ENCODE measurements at regions not wholly inside any gene's neighbourhood (a gene's known extent, or its start where the extent isn't known, plus 50 kb on each side); places are given as distances from the start of the nearest gene placed in this dataset.

DNA sequence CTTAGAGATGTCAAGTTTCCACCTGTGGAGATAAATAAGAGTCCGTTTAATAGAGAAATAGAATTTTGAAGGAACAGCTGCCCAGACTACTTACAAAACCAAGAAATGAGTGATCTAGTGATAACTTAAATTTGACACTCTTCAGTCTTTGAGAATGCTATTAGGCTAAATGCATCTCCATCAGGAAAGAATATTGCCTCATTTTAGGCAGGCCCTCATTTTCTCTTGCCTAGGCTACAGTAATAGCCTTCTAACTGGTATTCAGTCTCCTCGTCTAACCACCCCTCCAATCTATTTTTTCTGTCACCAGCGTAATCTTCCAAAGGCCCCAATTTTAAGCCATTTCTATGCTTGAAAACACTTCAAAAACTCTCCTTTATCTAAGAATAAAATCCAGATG is 537.8 kb upstream of the CA10 start:
- DNase-seq: peak; percentile 19

DNA sequence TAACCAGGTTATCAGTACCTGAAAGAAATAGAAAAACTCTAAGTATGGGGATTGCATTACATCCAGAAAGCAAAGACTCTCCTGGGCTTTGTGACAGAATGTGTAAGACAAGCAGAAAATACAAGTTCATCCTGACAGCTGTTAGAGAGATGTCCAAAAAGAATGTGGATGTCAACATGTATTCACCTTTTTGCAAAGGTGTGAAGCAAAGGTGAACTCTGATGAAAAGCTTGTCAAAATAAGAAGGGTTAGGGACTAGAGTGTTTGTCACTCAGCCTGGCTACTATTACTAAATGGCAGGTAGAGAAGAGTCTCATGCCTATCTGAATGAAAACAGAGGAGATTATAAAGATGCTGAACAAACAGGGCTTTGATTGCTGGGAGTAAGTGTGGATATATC is 527.6 kb upstream of the CA10 start:
- no peak for DNase-seq

DNA sequence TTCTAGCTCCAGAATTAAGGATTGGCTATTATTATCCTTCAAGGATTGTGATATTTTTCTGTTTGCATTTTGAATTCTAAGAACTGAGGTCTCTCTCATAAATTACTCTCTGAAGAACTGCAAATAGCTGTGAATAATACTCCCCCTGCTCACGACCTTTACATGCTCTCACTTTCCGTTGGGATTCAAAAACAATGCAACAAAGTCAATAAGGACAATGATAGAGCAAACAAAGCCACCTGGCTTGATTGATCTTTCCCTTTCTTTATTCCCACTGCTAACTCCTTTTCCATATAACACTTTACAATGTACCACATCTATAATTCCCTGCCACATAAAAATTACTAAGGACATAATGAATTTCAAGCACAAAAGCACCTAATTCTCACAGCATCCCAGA is 523.0 kb upstream of the CA10 start:
- DNase-seq: peak; percentile 90

DNA sequence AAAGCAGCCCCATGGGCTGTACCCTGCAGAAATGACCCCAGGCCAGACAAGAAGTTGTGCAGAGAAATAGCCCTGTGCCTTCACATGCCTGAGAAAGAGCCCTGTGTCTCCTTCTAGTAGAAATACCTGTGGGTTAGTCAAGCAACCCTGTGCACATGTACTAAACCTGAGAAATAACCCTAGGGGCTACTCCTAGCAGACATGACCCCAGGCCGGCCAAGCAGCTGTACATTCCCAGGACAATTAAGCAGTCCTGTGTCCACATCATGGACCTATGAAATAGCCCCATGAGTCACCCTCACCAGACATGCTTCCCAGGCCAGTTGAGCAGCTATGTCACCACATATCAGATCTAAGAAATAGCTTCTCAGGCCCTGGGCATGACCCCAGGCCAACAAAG is 519.7 kb upstream of the CA10 start:
- DNase-seq: no peak

DNA sequence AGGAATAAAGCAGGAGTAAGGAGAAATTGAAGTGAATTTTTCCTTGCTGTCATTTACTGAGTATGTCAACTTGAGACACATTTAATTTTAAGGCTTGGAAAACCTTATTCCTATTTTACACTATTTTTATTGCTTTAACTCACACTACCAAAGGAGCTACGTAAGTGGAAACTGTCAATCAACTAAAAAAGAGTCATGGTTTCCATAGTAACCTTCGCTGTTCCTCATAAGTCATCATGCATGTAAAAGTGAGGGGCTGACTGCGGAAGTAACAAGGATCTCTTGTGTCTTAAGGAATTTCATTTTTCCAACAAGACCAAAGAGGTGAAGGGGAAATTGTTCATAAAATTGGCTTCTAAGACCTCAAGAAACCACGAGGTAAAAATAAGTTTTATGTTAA is 516.2 kb upstream of the CA10 start:
- DNase-seq: no peak

DNA sequence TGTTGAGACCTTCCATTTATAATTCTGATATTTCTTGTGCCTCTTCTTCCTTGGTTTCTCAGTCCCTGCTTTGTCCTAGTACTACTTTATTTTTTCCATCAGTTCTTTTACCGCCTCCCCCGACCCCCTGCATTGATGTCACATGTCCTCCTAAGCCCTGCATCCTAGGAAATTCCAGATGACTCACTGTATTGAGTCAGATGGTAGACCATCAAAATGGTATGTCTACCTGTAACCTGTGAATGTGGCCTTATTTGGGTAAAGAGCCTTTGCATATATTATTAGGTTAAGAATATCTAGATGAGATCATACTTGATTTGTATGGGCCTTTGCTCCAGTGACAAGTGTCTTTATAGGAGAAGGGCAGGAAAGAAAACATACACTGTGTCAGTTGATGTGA is 515.3 kb upstream of the CA10 start:
- no peak for DNase-seq

DNA sequence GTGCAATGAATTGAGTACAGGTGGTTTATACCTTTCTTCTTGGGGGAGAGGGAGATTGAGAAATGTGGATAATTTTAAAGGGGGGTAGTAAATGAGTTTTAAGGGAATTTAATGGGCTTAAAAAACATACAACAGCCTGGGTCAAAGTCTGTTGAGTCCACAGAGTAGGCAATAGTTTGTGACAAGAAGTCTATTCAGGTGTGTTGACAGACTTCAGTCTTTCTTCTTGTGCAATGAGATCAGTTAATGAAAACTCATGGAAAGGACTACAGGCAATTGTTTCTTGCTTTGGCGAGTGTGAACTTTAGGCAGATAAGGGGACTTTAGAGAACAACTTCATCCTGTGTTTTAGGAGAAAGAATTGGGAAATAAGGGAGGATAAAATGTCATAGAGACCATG is 507.8 kb upstream of the CA10 start:
- DNase-seq: no peak

DNA sequence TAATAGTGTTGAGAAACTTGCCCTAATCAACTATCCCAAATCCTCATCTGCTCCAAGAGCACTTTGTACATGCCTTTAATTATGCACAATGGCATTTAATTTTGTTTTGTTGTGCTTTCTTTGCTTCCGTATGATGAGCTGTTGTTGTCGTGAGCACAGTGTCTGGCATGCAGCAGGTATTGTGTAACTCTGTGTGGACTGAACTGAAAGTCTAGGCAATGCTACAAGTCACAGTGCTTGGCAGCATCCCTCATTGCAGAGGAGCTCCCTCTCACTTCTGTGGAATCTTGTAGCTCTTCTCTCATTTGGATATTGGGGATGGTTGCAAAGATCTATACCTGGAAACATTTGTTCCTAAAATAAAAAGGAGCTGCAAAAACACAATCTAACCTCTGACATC is 502.2 kb upstream of the CA10 start:
- no peak for DNase-seq

DNA sequence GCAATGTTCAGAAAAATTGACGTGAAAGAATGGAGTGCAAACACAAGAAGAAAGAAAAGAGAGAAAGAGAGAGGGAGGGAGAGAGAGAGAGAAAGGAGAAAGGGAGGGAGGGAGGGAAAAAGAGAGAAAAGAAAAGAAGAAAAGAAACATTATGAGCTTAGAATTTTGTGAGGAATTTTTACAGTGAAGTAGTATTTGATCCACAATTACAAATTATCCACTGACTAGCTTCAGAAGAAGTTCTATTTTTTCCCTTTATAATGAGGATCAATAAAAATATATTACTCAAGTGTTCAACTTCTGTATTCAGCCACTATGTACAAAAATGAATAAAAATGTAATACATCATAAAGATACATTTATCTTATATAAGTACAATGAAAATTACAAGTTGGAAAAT is 494.5 kb upstream of the CA10 start:
- no peak for DNase-seq

DNA sequence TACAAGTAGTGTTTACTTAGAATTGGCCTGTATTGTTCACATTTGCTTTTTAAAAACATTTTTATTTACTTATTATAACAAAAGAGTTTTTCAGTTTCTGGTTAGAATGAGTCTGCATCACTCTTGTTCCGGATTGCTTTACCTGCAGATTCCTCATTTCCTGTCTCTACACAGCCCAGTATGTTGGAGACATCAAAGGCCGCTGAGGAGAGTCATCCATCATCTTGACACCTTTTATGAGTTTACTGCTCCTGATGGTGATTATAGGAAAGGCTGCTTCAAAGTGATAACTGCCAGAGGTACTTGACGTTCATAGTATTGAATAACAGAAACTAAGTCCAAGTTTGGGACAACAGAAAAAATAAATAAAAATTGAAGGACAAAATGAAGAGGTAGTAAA is 490.5 kb upstream of the CA10 start:
- DNase-seq: peak; percentile 95

DNA sequence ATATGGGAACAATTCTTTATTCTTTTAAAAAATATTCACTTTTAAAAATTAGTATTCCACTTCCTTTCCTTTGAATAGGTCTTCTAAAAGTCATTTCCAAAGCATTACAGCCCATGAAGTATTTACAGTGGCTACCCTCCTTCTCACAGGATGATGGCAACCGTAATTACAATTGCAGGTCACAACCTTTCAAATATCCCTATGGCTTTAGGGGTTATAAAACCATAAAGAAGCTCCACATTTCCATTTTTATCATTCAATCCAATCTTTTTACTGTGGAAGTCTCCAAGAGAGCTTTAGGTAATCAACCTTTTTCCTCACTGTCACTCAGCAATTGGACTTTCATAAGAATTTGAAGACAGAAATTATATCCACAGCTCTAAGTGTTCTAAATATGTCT is 488.9 kb upstream of the CA10 start:
- no peak for DNase-seq

DNA sequence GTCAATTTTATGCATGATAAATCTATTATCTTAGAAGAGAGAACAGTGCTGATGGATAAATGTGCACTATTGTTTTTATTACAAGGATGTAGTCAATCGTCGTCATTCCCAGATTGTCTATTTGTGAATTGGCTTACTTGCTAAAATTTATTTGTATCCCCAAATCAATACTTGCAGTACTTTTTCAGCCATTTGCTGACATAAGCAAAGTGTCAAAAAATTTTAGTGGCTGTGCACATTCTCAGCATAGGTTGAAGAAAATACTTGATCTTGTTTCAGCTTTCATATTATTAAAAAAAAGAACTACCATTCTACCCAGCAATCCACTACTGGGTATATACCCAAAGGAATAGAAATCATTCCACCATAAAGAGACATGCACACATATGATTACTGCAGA is 477.9 kb upstream of the CA10 start:
- DNase-seq: no peak

DNA sequence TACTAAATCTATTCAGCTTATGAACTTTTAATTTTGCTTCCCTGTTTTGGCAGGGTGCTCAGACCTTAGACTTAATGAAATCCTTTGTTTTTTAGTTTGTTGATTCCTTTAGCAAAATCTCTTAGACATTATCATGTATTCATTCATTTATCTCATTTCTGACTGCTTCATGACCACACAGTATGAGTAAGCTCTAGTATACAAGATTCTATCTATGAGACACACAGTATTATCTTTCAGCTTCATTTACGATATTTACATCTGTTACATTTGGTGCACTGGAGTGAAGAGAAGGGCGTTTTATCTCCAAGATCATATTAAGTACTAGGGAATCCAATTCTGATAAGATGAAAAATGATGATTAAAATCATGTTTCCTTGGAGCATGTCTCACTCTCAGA is 448.1 kb upstream of the CA10 start:
- no peak for DNase-seq

DNA sequence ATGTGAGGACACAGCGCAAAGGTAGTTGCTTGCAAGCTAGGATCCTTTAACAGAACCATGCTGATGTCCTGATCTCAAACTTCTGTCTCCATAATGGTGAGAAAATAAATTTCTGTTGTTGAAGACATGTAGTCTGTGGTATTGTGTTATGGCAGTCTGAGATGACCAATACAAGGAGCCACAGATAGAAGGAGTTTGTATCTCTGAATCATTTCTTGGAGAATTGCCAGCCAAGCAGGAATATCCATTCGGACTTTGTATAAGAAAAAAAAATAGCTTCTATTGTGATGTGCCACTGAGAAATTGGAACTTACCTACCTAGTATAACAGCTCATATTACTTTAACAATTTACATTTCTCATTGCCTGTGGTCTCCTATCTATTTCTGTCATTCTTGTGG is 447.6 kb upstream of the CA10 start:
- no peak for DNase-seq

DNA sequence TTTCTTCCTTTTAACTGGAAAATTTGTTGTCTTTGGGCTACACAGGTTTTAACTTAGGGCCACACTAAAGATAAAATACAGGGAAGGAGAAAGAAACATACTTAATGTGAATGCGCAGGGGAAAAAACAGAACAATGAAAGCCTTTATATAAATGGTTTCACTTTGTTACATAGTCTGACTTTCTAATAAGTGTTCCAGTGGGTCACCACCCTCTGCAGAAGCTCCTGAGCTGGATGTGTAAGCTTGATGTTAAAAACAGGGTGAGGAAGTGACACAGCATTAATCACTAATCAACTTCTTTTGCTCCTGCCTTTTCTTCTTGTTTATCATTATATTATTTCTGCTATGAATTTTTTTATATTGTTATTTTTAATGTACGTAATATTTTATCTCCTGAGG is 445.6 kb upstream of the CA10 start:
- DNase-seq: no peak

DNA sequence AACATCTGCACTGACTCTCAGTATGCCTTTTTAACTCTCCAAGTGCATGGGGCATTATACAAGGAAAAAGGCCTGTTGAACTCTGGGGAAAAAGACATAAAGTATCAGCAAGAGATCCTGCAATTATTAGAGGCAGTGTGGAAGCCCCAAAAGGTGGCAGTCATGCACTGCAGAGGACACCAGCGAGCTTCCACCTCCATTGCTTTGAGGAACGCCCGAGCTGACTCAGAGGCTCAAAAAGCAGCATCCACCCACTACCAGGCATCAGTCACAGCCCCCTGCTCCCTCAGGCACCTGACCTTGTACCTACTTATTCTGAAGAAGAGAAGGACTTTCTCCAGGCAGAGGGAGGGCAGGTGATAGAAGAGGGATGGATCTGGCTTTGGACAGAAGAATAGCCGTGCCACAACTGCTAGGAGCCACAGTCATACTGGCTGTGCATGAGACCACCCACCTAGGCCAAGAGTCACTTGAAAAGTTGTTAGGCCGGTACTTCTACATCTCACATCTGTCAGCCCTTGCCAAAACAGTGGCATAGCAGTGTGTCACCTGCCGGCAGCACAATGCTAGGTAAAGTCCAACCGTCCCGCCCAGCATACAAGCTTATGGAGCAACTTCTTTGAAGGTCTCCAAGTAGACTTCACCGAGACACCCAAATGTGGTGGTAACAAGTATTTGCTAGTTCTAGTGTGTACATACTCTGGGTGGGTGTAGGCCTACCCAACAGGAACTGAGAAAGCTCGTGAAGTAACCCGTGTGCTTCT is 439.1 kb upstream of the CA10 start:
- DNase-seq: peak; percentile 88

DNA sequence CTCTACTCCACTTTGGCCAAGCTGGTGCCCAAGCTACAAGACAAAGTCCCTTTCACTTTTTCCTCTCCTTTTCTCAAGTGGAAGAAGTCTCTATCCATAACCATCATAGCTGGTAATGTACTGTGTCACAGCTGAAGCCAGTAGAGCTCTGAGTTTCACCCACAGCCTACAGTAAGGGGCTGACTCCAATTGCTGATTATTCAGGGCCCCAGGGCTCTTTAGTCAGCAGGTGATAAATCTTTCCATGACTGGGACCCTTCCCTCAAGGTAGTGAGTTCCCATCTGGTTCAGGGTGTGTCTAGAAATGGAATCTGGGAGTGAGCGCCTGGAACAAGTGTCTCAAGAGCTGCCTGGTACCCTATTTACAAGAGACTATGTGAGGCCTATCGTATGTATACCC is 436.0 kb upstream of the CA10 start:
- no peak for DNase-seq

DNA sequence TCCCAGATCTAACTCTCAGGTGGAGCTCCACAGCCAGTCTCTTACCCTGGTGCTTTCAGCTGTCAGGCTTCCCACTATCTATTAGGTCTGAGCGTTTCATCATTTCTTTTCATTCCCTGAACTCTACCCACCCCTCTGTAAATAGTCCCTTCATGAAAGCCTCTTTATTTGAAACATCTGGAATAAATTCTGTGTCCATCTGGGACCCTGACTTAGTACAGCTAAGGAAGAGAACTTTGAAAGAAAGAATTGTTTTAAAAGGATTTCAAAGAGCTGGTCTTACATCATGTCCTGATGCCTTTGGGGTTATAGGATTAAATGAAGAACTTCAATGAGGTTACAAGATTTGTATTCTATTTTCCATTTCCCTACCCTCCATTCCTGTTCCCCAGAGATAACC is 388.5 kb upstream of the CA10 start:
- DNase-seq: no peak

DNA sequence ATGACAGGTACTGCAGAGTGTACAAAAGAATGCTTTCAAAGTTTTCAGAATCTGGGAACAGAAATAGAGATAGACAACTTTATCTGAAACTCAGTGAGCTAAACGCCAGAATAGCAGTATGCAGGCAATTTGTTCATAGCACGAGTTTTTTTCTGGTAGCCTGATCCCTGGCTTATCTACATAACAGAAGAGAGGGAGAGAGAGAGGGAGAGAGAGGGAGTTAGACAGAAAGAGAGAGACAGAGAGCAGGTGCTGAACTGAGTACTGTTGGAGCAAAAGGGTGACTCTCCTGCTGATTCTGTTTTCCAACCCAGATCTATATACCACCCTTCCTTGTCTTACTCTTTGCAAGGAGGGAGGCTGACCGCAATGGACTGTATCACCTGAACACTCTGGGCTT is 388.0 kb upstream of the CA10 start:
- DNase-seq: no peak

DNA sequence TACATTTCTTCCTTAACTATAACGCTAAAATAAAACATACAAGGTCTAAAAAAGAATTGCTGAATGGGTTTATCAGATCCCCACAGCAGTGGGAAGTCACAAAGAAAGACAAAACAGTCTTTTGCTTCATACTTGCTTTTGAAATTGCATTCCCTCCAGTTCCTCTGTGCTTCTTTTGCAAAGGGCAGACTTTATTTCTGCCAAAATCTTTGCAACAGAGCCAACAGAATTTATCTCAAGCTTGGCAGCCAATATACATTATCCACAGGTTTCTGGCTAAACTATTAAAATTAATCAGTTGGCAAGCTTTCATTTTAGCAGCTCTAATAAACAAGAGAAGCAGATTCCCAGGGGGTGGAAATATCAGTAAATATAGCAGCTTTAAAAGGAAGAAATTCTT is 378.9 kb upstream of the CA10 start:
- DNase-seq: no peak

DNA sequence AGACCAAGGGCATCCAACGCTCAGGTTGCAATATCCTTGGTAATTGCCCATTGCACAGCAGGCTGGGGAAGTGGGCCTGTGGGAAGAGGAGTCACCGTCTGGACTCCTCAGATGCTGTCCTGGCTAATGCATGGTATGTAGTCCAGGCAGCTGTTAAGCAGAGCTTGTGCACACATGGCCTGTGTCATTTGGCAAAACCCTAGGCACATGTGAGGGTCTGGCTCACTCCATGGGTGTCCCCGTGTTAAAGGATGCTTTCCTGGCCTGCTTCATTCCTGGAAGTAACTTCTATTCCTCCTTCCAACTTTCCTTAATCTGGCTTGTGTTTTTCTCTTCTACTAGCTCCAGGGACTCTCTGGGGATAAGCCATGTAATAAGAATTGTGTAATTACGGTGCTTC is 378.0 kb upstream of the CA10 start:
- DNase-seq: no peak

DNA sequence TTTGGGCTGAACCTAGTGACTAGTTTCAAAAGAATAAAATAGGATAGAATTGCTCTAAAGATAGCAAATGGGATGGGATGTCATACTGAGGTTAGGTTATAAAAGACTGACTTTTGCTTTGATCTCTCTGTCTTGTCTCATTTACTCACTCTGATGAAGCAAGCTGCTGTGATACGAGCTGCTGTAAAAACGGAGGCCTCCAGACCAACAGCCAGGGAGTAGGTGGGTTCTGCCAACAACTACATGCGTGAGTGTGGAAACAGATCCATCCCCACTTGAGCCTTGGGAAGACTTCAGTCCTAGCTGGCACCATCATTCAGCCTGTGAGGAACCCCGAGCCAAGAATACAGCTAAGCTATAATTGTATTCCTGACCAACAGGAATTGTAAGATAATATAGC is 373.9 kb upstream of the CA10 start:
- DNase-seq: no peak

DNA sequence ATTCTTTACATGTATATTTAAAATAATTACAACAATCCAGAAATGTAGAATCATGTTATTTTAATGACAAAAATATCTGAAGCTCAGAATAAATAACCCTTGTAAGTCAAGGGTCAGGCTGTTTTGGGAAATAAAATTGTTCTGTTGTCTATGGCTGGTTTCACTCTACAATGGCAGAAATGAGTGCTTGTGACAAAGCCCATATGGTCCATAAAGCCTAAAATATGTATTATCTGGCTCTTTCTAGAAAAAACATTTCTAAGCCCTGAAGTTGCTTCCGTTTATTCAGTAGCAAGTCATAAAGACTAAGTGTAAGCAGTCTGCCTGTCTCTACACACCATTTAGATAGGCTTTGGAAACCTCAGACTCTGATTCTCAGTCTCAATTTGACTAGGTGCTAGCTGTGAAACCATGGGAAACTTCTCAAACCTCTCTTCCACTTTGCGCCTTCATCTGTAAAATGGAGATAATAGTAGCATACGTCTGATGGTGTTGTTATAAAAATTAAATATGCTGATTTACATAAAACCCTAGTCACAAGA is 365.7 kb upstream of the CA10 start:
- DNase-seq: no peak

DNA sequence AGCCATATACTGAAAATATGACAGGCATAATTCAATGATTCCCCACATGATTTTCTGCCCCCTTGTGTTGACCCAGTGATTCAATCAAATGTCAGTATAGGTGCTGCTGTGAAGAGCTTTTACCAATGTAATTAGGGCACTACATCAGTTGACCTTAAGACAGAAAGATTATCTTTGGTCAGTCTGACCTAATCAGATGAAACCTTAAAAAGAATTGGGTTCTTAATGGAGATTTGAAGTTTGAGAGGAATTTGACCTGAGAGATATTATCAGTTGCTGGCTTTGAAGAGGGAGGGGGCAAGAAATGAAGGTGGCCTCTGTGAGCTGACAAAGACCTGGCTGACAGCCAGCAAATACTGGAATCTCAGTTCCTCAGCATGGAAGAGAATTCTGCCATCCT is 358.7 kb upstream of the CA10 start:
- DNase-seq: no peak

DNA sequence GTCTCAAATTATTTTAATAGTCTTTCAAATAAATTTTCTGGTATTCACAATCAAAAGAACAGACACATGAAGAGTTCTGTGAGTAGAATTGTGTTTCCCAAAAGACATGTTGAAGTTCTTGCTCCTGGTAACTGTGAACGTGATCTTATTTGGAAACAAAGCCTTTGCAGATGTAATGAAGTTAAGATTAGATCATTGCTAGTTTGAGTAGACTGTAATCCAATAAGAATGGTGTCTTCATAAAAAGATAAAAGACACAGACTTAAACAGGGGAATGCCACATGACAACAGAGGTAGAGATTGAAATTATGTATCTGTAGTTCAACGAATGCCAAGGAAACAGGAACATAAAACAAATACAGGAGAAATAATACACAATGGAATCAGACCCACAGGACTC is 357.4 kb upstream of the CA10 start:
- no peak for DNase-seq
